ENCODE measurements at regions not wholly inside any gene's neighbourhood (a gene's known extent, or its start where the extent isn't known, plus 50 kb on each side); places are given as distances from the start of the nearest gene placed in this dataset.
A peak's percentile ranks its signal among the peaks of the same experiment; 100 is the strongest.

DNA sequence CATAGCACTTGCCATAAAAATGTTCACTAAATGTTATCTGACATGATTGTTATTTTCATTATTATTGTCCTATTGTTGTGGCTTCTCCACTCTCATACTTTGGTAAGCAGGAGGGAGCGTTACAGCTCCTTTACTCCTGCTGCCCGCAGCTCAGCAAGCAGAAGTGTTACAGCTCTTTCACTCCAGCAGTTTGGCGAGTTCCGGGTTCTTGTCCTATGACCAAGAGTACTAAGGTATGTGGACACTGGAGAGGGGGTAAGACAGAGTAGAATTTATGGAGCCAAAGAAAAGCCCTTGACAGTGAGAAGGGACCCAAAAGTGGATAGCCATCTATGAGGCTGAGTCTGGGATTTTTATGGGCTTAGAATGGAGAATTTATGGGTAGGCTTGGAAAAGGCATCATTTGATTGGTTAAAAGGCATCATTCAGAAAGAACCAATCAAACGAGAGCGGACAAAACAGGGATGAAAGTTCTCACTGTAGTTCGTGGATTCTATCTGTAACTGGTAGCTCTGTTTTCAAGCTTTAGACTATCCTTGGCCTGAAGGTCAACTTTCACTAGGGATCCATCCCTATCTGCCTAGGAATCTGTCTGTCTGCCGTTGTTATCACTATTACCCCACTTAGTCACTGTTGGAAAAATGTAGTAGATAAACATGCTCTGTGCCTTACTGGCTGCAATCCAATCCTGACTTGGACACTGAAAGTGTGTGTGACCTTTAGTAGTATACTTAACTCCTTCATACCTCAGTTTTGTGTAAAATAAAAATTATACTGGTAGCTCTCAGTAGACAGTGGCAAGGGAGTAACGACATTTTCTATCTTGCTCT is 545.6 kb upstream of the LCORL start (continued):
- no peak for TF ChIP-seq LCORL (IDR thresholded peaks at IDR 0.05)
- peak; percentile 39; the same call in 1 of the 2 replicates for TF ChIP-seq LCORL (CRISPR knock-in tag; IDR thresholded peaks at IDR 0.05)
- TF ChIP-seq TOE1 (CRISPR knock-in tag; IDR thresholded peaks at IDR 0.05): no peak
- TF ChIP-seq GMEB2 (CRISPR knock-in tag; IDR thresholded peaks at IDR 0.05; ENCODE audit: low read depth): no peak
- TF ChIP-seq SOX6 (IDR thresholded peaks at IDR 0.05): no peak
- TF ChIP-seq SOX6 (CRISPR knock-in tag; IDR thresholded peaks at IDR 0.05): peak; percentile 92
- TF ChIP-seq SNAPC2 (CRISPR knock-in tag; IDR thresholded peaks at IDR 0.05): no peak
- TF ChIP-seq YY1 (IDR thresholded peaks at IDR 0.05; ENCODE audit: insufficient read depth, insufficient replicate concordance, low read depth, low read length): no peak
- TF ChIP-seq FOXO4 (CRISPR knock-in tag; conservative IDR thresholded peaks at IDR 0.05): no peak
- peak; percentile 76; the same call in 1 of the 2 replicates for TF ChIP-seq HMG20B (CRISPR knock-in tag; conservative IDR thresholded peaks at IDR 0.05)
- no peak for TF ChIP-seq ZNF768 (CRISPR knock-in tag; IDR thresholded peaks at IDR 0.05)
- TF ChIP-seq PAWR (CRISPR knock-in tag; IDR thresholded peaks at IDR 0.05; ENCODE audit: borderline replicate concordance): no peak
- no peak for TF ChIP-seq AKNA (CRISPR knock-in tag; IDR thresholded peaks at IDR 0.05; ENCODE audit: borderline replicate concordance)

Data from HepG2 (cell line).